GM23338 (cell line): ENCODE measurements at regions not wholly inside any gene's neighbourhood (a gene's known extent, or its start where the extent isn't known, plus 50 kb on each side); places are given as distances from the start of the nearest gene placed in this dataset.
A peak's percentile ranks its signal among the peaks of the same experiment; 100 is the strongest.

Experiments
- ATAC-seq: fragments of 200-7000 bp; cut with Tn5 transposase; 3 replicates; pipeline ENCODE4 v1.9.1; 2020
- DNase-seq: peaks from one replicate; pipeline ENCODE4 v3.0.0-alpha.2; 2015; ENCODE audit warnings: low spot score
- H2AFZ ChIP-seq: fragments of 200-600 bp; sonication (generic); 2 replicates; pipeline ENCODE4 v1.8.0; 2016; ENCODE audit warnings: antibody characterized with exemption, mild to moderate bottlenecking, moderate library complexity
- H3F3A ChIP-seq: fragments of 200-600 bp; sonication (generic); replicated peaks from 2 replicates; pipeline ENCODE4 v1.8.0; 2017; ENCODE audit warnings: antibody characterized with exemption, mixed run types, low read depth
- H3K27ac ChIP-seq: fragments of 200-600 bp; sonication (generic); 2 replicates; pipeline ENCODE4 v1.6.1; 2016; ENCODE audit warnings: low read depth
- H3K27me3 ChIP-seq: fragments of 200-600 bp; sonication (generic); 2 replicates; pipeline ENCODE4 v1.8.0; 2016; ENCODE audit warnings: mild to moderate bottlenecking, mixed run types, moderate library complexity; ENCODE audit not compliant: insufficient read depth
- H3K36me3 ChIP-seq: fragments of 200-600 bp; sonication (generic); 2 replicates; pipeline ENCODE4 v1.8.0; 2016; ENCODE audit warnings: mild to moderate bottlenecking; ENCODE audit not compliant: insufficient read depth
- H3K4me1 ChIP-seq: fragments of 200-600 bp; sonication (generic); 2 replicates; pipeline ENCODE4 v1.8.0; 2016; ENCODE audit warnings: mild to moderate bottlenecking, moderate library complexity; ENCODE audit not compliant: insufficient read depth
- H3K4me2 ChIP-seq: fragments of 200-600 bp; sonication (generic); 2 replicates; pipeline ENCODE4 v1.7.1; 2017; ENCODE audit warnings: mixed run types
- H3K4me3 ChIP-seq: fragments of 200-600 bp; sonication (generic); 2 replicates; pipeline ENCODE4 v1.6.1; 2016; ENCODE audit warnings: mixed run types
- H3K79me2 ChIP-seq: fragments of 200-600 bp; sonication (generic); replicated peaks from 2 replicates; pipeline ENCODE4 v1.8.0; 2017; ENCODE audit warnings: mild to moderate bottlenecking; ENCODE audit not compliant: insufficient read depth
- H3K9me2 ChIP-seq: fragments of 200-600 bp; sonication (generic); 2 replicates; pipeline ENCODE4 v1.8.0; 2017; ENCODE audit not compliant: insufficient read depth
- H4K20me1 ChIP-seq: fragments of 200-600 bp; sonication (generic); replicated peaks from 2 replicates; pipeline ENCODE4 v1.8.0; 2017; ENCODE audit warnings: mild to moderate bottlenecking; ENCODE audit not compliant: insufficient read depth
- H3K27ac Mint-ChIP-seq: 2 replicates; pipeline ENCODE4 v1.8.0; 2020; ENCODE audit warnings: inconsistent platforms, mild to moderate bottlenecking, moderate library complexity, mixed read lengths
- H3K27me3 Mint-ChIP-seq: 3 replicates; pipeline ENCODE4 v1.8.0; 2022; ENCODE audit warnings: low read depth, mild to moderate bottlenecking, moderate library complexity, mixed read lengths, inconsistent platforms; ENCODE audit not compliant: insufficient read depth, poor library complexity
- H3K36me3 Mint-ChIP-seq: 3 replicates; pipeline ENCODE4 v1.8.0; 2021; ENCODE audit warnings: low read depth, mild to moderate bottlenecking, inconsistent platforms, moderate library complexity, mixed read lengths
- H3K4me1 Mint-ChIP-seq: 3 replicates; pipeline ENCODE4 v1.8.0; 2020; ENCODE audit warnings: mild to moderate bottlenecking, inconsistent platforms, mixed read lengths
- H3K4me3 Mint-ChIP-seq: 3 replicates; pipeline ENCODE4 v1.8.0; 2021; ENCODE audit warnings: moderate library complexity, mild to moderate bottlenecking, inconsistent platforms, mixed read lengths
- H3K9me3 Mint-ChIP-seq: 3 replicates; pipeline ENCODE4 v1.8.0; 2020; ENCODE audit warnings: moderate library complexity, mild to moderate bottlenecking, inconsistent platforms, mixed read lengths
- CTCF ChIP-seq, 2 experiments: fragments of 200-600 bp in 1 of 2; sonication (generic) in 1 of 2; conservative IDR thresholded peaks; 2 replicates each; pipeline versions ENCODE4 v1.5.1 to v1.6.1; 2016 to 2017; ENCODE audit warnings: antibody characterized with exemption in 2 of 2, low read depth in 2 of 2, mild to moderate bottlenecking in 2 of 2, moderate library complexity in 1 of 2
- ETS1 ChIP-seq: IDR thresholded peaks from 2 replicates; pipeline ENCODE4 v1.6.1; 2016; ENCODE audit warnings: antibody characterized with exemption
- EZH2 ChIP-seq: fragments of 200-600 bp; sonication (generic); IDR thresholded peaks from one replicate; pipeline ENCODE4 v1.8.0; 2017; ENCODE audit warnings: antibody characterized with exemption, mild to moderate bottlenecking, low read depth; ENCODE audit not compliant: unreplicated experiment
- EZH2phosphoT487 ChIP-seq: fragments of 200-600 bp; sonication (generic); IDR thresholded peaks from one replicate; pipeline ENCODE4 v1.8.1; 2018; ENCODE audit warnings: antibody characterized with exemption; ENCODE audit not compliant: unreplicated experiment
- JUNB ChIP-seq: IDR thresholded peaks from one replicate; pipeline ENCODE4 v1.6.1; 2016; ENCODE audit warnings: antibody characterized with exemption; ENCODE audit not compliant: unreplicated experiment
- NANOG ChIP-seq: IDR thresholded peaks from 2 replicates; pipeline ENCODE4 v1.6.1; 2016; ENCODE audit warnings: antibody characterized with exemption, borderline replicate concordance
- REST ChIP-seq: IDR thresholded peaks from one replicate; pipeline ENCODE4 v1.6.1; 2018; ENCODE audit warnings: antibody characterized with exemption; ENCODE audit not compliant: unreplicated experiment
- STAT1 ChIP-seq: IDR thresholded peaks from one replicate; pipeline ENCODE4 v1.6.1; 2016; ENCODE audit warnings: antibody characterized with exemption; ENCODE audit not compliant: unreplicated experiment
- ZNF114 ChIP-seq: fragments of 250-450 bp; sonication (Bioruptor Pico); IDR thresholded peaks from 2 replicates; pipeline ENCODE4 v1.5.0; 2020; ENCODE audit warnings: mild to moderate bottlenecking, moderate library complexity
- ZNF331 ChIP-seq: fragments of 250-450 bp; sonication (Bioruptor Pico); IDR thresholded peaks from 2 replicates; pipeline ENCODE4 v1.5.0; 2020; ENCODE audit warnings: low read depth, mild to moderate bottlenecking, moderate library complexity
- ZNF462 ChIP-seq: fragments of 250-450 bp; sonication (Bioruptor Pico); IDR thresholded peaks from 2 replicates; pipeline ENCODE4 v1.5.0; 2020; ENCODE audit warnings: mild to moderate bottlenecking, moderate library complexity

- Histone ChIP-seq H3K4me2 (no peak overlapping the region), H3F3A (peaks cover 12% of the 10 kb centered on the region), H4K20me1 (no peaks in the 10 kb centered on the region), H3K4me1 (peaks cover 3% of the 10 kb centered on the region; the same call in 1 of the 2 replicates), H3K36me3 (no peaks in the 10 kb centered on the region), H3K9me2 (peaks cover 6% of the 10 kb centered on the region; the same call in 1 of the 2 replicates), H3K79me2 (no peaks in the 10 kb centered on the region), H3K4me3 (no peak overlapping the region), H2AFZ (peak overlapping the region; percentile 76; the same call in 1 of the 2 replicates), H3K27ac (no peak overlapping the region), H3K27me3 (no peaks in the 10 kb centered on the region)
- Mint-ChIP-seq H3K27me3 (peaks cover 26% of the 10 kb centered on the region), H3K4me3 (no peak overlapping the region), H3K36me3 (0 out of 3 replicates have a peak, but pooled peaks cover 2% of the 10 kb centered on the region), H3K9me3 (peaks cover 12% of the 10 kb centered on the region; the same call in 2 of the 3 replicates), H3K4me1 (peaks cover 24% of the 10 kb centered on the region), H3K27ac (no peak overlapping the region)
- no peak for DNase-seq
- ATAC-seq, result peak; percentile 61
- TF ChIP-seq NANOG (no peak), ZNF331 (CRISPR knock-in tag) (no peak), REST (no peak), ETS1 (no peak), ZNF114 (CRISPR knock-in tag) (no peak), STAT1 (no peak), CTCF (conservative IDR thresholded peaks at IDR 0.05; ENCODE audit: low read depth in 2 of 2) (no peak), ZNF462 (CRISPR knock-in tag) (no peak), EZH2 (no peak), EZH2phosphoT487 (no peak), JUNB (no peak)
Measured at GRCh38 chr13:111971891-111972780, 94.8 kb upstream of the SOX1 start.
